HG03521 (cell line): ENCODE measurements at regions not wholly inside any gene's neighbourhood (a gene's known extent, or its start where the extent isn't known, plus 50 kb on each side); places are given as distances from the start of the nearest gene placed in this dataset.
"Not testable (repeated sequence)": the region's sequence is repeated elsewhere in the genome, so short reads cannot be mapped to it uniquely, and the experiment has no call there.

Experiments used
- ATAC-seq: cut with Tn5 transposase; IDR thresholded peaks from one replicate; pipeline ENCODE4 v1.9.1; 2021; ENCODE audit warnings: mild to moderate bottlenecking, moderate library complexity; ENCODE audit not compliant: unreplicated experiment

- no peak for ATAC-seq
Observed at GRCh38 chr10:78335371-78335690, 301.7 kb downstream of the RPS24 start.

- no peak for ATAC-seq
Observed at GRCh38 chr10:78335691-78336401, 302.2 kb downstream of the RPS24 start.

- ATAC-seq: no peak
Observed at GRCh38 chr10:78336402-78336791, 302.7 kb downstream of the RPS24 start.

- no peak for ATAC-seq
Observed at GRCh38 chr10:78337016-78337415, 303.4 kb downstream of the RPS24 start.

- ATAC-seq: no peak
Observed at GRCh38 chr10:78337646-78338391, 304.2 kb downstream of the RPS24 start.

- ATAC-seq: no peak
Observed at GRCh38 chr10:78338717-78339116, 305.1 kb downstream of the RPS24 start.

GRCh38 chr10:78339251-78339650 is 305.6 kb downstream of the RPS24 start:
- ATAC-seq: no peak

GRCh38 chr10:78341953-78342614 is 308.4 kb downstream of the RPS24 start:
- ATAC-seq: no peak

- no peak for ATAC-seq
Observed at GRCh38 chr10:78342827-78343653, 309.4 kb downstream of the RPS24 start.

GRCh38 chr10:78344257-78344656 is 310.6 kb downstream of the RPS24 start:
- ATAC-seq: not testable (repeated sequence)

- ATAC-seq: not testable (repeated sequence)
Observed at GRCh38 chr10:78345515-78345914, 311.9 kb downstream of the RPS24 start.

GRCh38 chr10:78346721-78347120 is 313.1 kb downstream of the RPS24 start:
- ATAC-seq: no peak

GRCh38 chr10:78348411-78349164 is 314.9 kb downstream of the RPS24 start:
- no peak for ATAC-seq

GRCh38 chr10:78349165-78349516 is 315.5 kb downstream of the RPS24 start:
- no peak for ATAC-seq

GRCh38 chr10:78349911-78350663 is 316.4 kb downstream of the RPS24 start:
- no peak for ATAC-seq

GRCh38 chr10:78351283-78351682 is 317.6 kb downstream of the RPS24 start:
- ATAC-seq: no peak

- no peak for ATAC-seq
Observed at GRCh38 chr10:78351809-78352208, 318.1 kb downstream of the RPS24 start.

GRCh38 chr10:78353636-78354035 is 320.0 kb downstream of the RPS24 start:
- no peak for ATAC-seq

- ATAC-seq: no peak
Observed at GRCh38 chr10:78354101-78354500, 320.4 kb downstream of the RPS24 start.
